ENCODE measurements at regions not wholly inside any gene's neighbourhood (a gene's known extent, or its start where the extent isn't known, plus 50 kb on each side); places are given as distances from the start of the nearest gene placed in this dataset.

- Histone ChIP-seq H3K36me3 (ENCODE audit: control insufficient read depth, low read length) (no peaks in the 10 kb centered on the region), H3K4me2 (ENCODE audit: low read length) (peak overlapping the region; percentile 99), H4K20me1 (ENCODE audit: control insufficient read depth, insufficient read depth, low read depth, low read length) (no peaks in the 10 kb centered on the region), H3K4me1 (ENCODE audit: control insufficient read depth, low read length) (peaks cover 70% of the 10 kb centered on the region), H3F3A (ENCODE audit: control insufficient read depth, insufficient read depth) (peaks cover 28% of the 10 kb centered on the region), H3K27ac (ENCODE audit: low read depth, low read length) (peak overlapping the region; percentile 100), H3K27me3 (ENCODE audit: control insufficient read depth, low read length) (no peaks in the 10 kb centered on the region), H3K9me2 (replicated peaks; ENCODE audit: control insufficient read depth, low read length) (no peaks in the 10 kb centered on the region), H3K9me3 (ENCODE audit: control insufficient read depth, insufficient read depth, low read length) (no peaks in the 10 kb centered on the region), H3K79me2 (ENCODE audit: control insufficient read depth, low read length) (no peaks in the 10 kb centered on the region), H3K4me3 (ENCODE audit: low read length) (no peak overlapping the region)
- TF ChIP-seq EZH2phosphoT487 (IDR thresholded peaks at IDR 0.05; ENCODE audit: borderline replicate concordance, low read length) (no peak), CTCF (IDR thresholded peaks at IDR 0.05; ENCODE audit: low read depth, low read length, poor library complexity, severe bottlenecking) (no peak)
Observed at GRCh38 chr15:69883306-69883705, 214.4 kb downstream of the TLE3 start.

GRCh38 chr15:69885173-69885955 is 212.4 kb downstream of the TLE3 start:
- TF ChIP-seq EZH2phosphoT487 (IDR thresholded peaks at IDR 0.05; ENCODE audit: borderline replicate concordance, low read length) (no peak), CTCF (IDR thresholded peaks at IDR 0.05; ENCODE audit: low read depth, low read length, poor library complexity, severe bottlenecking) (no peak)
- no peaks in the 10 kb centered on the region for H3K27me3 ChIP-seq (ENCODE audit: control insufficient read depth, low read length)
- no peaks in the 10 kb centered on the region for H3K36me3 ChIP-seq (ENCODE audit: control insufficient read depth, low read length)
- no peak overlapping the region for H3K4me2 ChIP-seq (ENCODE audit: low read length)
- no peak overlapping the region for H3K27ac ChIP-seq (ENCODE audit: low read depth, low read length)
- H3K9me3 ChIP-seq (ENCODE audit: control insufficient read depth, insufficient read depth, low read length) = no peaks in the 10 kb centered on the region
- H4K20me1 ChIP-seq (ENCODE audit: control insufficient read depth, insufficient read depth, low read depth, low read length) = no peaks in the 10 kb centered on the region
- H3K79me2 ChIP-seq (ENCODE audit: control insufficient read depth, low read length) = no peaks in the 10 kb centered on the region
- no peaks in the 10 kb centered on the region for H3K9me2 ChIP-seq (replicated peaks; ENCODE audit: control insufficient read depth, low read length)
- H3K4me3 ChIP-seq (ENCODE audit: low read length) = no peak overlapping the region
- H3K4me1 ChIP-seq (ENCODE audit: control insufficient read depth, low read length) = peaks cover 52% of the 10 kb centered on the region
- peaks cover 23% of the 10 kb centered on the region for H3F3A ChIP-seq (ENCODE audit: control insufficient read depth, insufficient read depth)

- H3K27me3 ChIP-seq (ENCODE audit: control insufficient read depth, low read length) = no peaks in the 10 kb centered on the region
- H3K4me1 ChIP-seq (ENCODE audit: control insufficient read depth, low read length) = peaks cover 39% of the 10 kb centered on the region
- TF ChIP-seq CTCF (IDR thresholded peaks at IDR 0.05; ENCODE audit: low read depth, low read length, poor library complexity, severe bottlenecking) = no peak
- no peak for TF ChIP-seq EZH2phosphoT487 (IDR thresholded peaks at IDR 0.05; ENCODE audit: borderline replicate concordance, low read length)
- no peak overlapping the region for H3K4me3 ChIP-seq (ENCODE audit: low read length)
- no peaks in the 10 kb centered on the region for H3K36me3 ChIP-seq (ENCODE audit: control insufficient read depth, low read length)
- H3K4me2 ChIP-seq (ENCODE audit: low read length) = no peak overlapping the region
- H3K9me3 ChIP-seq (ENCODE audit: control insufficient read depth, insufficient read depth, low read length) = no peaks in the 10 kb centered on the region
- H3F3A ChIP-seq (ENCODE audit: control insufficient read depth, insufficient read depth) = peaks cover 9% of the 10 kb centered on the region
- H4K20me1 ChIP-seq (ENCODE audit: control insufficient read depth, insufficient read depth, low read depth, low read length) = no peaks in the 10 kb centered on the region
- H3K9me2 ChIP-seq (replicated peaks; ENCODE audit: control insufficient read depth, low read length) = no peaks in the 10 kb centered on the region
- no peak overlapping the region for H3K27ac ChIP-seq (ENCODE audit: low read depth, low read length)
- no peaks in the 10 kb centered on the region for H3K79me2 ChIP-seq (ENCODE audit: control insufficient read depth, low read length)
Observed at GRCh38 chr15:69887009-69887408, 210.7 kb downstream of the TLE3 start.

All from DOHH2 (cell line).